HFF-Myc (cell line): ENCODE measurements at regions not wholly inside any gene's neighbourhood (a gene's known extent, or its start where the extent isn't known, plus 50 kb on each side); places are given as distances from the start of the nearest gene placed in this dataset.

Source experiments
- DNase-seq: peaks from one replicate; pipeline ENCODE4 v3.0.0-alpha.2; 2011; ENCODE audit warnings: low read depth; ENCODE audit errors: extremely low read depth
- H3K4me3 ChIP-seq: replicated peaks from 2 replicates; pipeline ENCODE4 v1.5.1; 2011; ENCODE audit warnings: low read depth, mild to moderate bottlenecking, control low read depth, low read length
- CTCF ChIP-seq: IDR thresholded peaks from 2 replicates; pipeline ENCODE4 v1.5.1; 2012; ENCODE audit warnings: mild to moderate bottlenecking, low read depth, low read length, control low read depth; ENCODE audit errors: missing control alignments

GRCh38 chr2:8484502-8485283 lies 197.2 kb upstream of the ID2 start:
- TF ChIP-seq CTCF, result no peak
- H3K4me3 ChIP-seq, result no peak overlapping the region
- DNase-seq, result no peak

GRCh38 chr2:8485736-8486135 lies 196.1 kb upstream of the ID2 start:
- TF ChIP-seq CTCF, result no peak
- no peak for DNase-seq
- no peak overlapping the region for H3K4me3 ChIP-seq

- H3K4me3 ChIP-seq, result no peak overlapping the region
- TF ChIP-seq CTCF, result no peak
- no peak for DNase-seq
Observed at GRCh38 chr2:8486141-8486540, 195.7 kb upstream of the ID2 start.

- no peak overlapping the region for H3K4me3 ChIP-seq
- no peak for DNase-seq
- no peak for TF ChIP-seq CTCF
Observed at GRCh38 chr2:8487461-8487932, 194.4 kb upstream of the ID2 start.

- no peak for TF ChIP-seq CTCF
- H3K4me3 ChIP-seq, result no peak overlapping the region
- DNase-seq, result no peak
Observed at GRCh38 chr2:8488001-8488738, 193.7 kb upstream of the ID2 start.

GRCh38 chr2:8489221-8489620 lies 192.6 kb upstream of the ID2 start:
- TF ChIP-seq CTCF, result no peak
- no peak for DNase-seq
- no peak overlapping the region for H3K4me3 ChIP-seq
